ENCODE measurements at regions not wholly inside any gene's neighbourhood (a gene's known extent, or its start where the extent isn't known, plus 50 kb on each side); places are given as distances from the start of the nearest gene placed in this dataset.
A peak's percentile ranks its signal among the peaks of the same experiment; 100 is the strongest.

DNA sequence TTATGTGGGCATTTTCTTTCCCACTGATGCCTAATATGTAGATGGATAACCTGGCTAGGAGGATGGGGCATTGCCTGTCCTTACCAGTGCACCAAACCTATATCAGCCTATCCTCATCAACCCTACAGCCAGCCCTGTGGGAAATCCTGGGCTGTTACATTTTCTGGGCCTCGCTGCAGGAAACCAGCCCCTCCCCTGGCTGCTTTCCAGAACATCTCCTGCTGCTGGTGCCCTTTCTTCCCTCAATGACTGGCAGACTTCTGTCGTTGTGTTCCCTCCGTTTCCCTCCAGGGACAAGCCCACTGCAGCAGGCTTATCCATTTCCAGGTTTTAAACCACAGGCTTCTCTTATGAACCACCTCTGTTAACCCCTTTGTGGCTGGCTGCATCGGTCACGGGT is 486.1 kb upstream of the COBL start:
- Mint-ChIP-seq H3K9me3 (peaks cover 3% of the 10 kb centered on the region), H3K4me3 (no peak overlapping the region), H3K36me3 (no peaks in the 10 kb centered on the region), H3K4me1 (peaks cover 12% of the 10 kb centered on the region), H3K27me3 (ENCODE audit: insufficient read depth, low read depth) (peaks cover 2% of the 10 kb centered on the region), H3K27ac (no peak overlapping the region)
- Histone ChIP-seq H3K9me3 (ENCODE audit: low read depth) (no peaks in the 10 kb centered on the region), H3K4me3 (no peak overlapping the region), H3K27me3 (no peaks in the 10 kb centered on the region), H3K9ac (no peak overlapping the region), H3K36me3 (no peaks in the 10 kb centered on the region), H3F3A (ENCODE audit: low read depth) (peaks cover 4% of the 10 kb centered on the region), H3K27ac (no peak overlapping the region), H2AFZ (replicated peaks) (peak overlapping the region; percentile 90), H4K20me1 (ENCODE audit: low read depth) (no peaks in the 10 kb centered on the region), H3K4me1 (peaks cover 17% of the 10 kb centered on the region), H3K79me2 (ENCODE audit: low read depth) (no peaks in the 10 kb centered on the region), H3K4me2 (no peak overlapping the region)
- peak; percentile 21 for DNase-seq (ENCODE audit: low spot score)
- TF ChIP-seq EZH2phosphoT487 (IDR thresholded peaks at IDR 0.05) (no peak), EZH2 (IDR thresholded peaks at IDR 0.05) (no peak)
- TF ChIP-seq, protein P1, sequence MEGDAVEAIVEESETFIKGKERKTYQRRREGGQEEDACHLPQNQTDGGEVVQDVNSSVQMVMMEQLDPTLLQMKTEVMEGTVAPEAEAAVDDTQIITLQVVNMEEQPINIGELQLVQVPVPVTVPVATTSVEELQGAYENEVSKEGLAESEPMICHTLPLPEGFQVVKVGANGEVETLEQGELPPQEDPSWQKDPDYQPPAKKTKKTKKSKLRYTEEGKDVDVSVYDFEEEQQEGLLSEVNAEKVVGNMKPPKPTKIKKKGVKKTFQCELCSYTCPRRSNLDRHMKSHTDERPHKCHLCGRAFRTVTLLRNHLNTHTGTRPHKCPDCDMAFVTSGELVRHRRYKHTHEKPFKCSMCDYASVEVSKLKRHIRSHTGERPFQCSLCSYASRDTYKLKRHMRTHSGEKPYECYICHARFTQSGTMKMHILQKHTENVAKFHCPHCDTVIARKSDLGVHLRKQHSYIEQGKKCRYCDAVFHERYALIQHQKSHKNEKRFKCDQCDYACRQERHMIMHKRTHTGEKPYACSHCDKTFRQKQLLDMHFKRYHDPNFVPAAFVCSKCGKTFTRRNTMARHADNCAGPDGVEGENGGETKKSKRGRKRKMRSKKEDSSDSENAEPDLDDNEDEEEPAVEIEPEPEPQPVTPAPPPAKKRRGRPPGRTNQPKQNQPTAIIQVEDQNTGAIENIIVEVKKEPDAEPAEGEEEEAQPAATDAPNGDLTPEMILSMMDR (IDR thresholded peaks at IDR 0.05): no peak

DNA sequence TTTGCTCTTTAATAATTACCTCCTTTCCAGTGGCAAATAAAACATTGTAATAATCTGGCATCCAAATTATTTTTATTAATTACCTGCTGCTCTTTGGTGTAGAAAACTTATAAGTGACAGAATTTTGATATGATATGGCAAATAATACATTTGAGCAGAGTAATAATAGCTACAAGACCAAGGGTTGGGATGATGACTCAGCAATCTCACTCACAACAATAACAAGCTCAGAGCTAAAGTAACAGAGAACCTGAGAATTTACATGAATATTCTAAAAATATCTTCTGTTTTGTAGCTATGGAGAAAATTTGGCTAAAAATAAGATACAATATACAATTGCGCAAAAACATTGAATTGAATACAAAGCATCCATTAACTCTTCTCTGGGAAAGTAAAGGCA is 480.8 kb upstream of the COBL start:
- no peak overlapping the region for H3K27ac ChIP-seq

DNA sequence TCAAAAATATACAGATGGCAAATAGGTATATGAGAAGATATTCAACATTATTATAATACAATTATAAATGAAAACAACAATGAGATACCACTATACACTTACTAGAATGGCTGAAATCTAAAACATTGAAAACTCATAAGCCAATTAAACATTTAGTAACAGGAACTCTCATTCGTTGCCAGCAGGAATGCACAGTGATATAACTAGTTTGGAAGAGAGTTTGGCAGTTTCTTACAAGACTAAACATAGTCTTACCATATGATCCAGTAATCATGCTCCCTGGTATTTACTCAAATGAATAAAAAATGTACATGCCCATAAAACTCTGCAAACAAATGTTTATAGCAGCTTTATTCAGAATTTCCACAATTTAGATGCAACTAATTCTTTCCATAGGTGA is 476.2 kb upstream of the COBL start:
- Mint-ChIP-seq H3K9me3 (peaks cover 2% of the 10 kb centered on the region), H3K27me3 (ENCODE audit: insufficient read depth, low read depth) (peaks cover 2% of the 10 kb centered on the region), H3K4me1 (peaks cover 3% of the 10 kb centered on the region), H3K4me3 (no peak overlapping the region), H3K27ac (no peak overlapping the region), H3K36me3 (peaks cover 1% of the 10 kb centered on the region)
- H3K4me3 ChIP-seq: no peak overlapping the region
- TF ChIP-seq EZH2phosphoT487 (IDR thresholded peaks at IDR 0.05) (no peak), EZH2 (IDR thresholded peaks at IDR 0.05) (no peak)
- TF ChIP-seq, protein P1 (IDR thresholded peaks at IDR 0.05): no peak
- DNase-seq (ENCODE audit: low spot score): no peak
- no peaks in the 10 kb centered on the region for H3F3A ChIP-seq (ENCODE audit: low read depth)
- H3K27ac ChIP-seq: no peak overlapping the region
- H3K36me3 ChIP-seq: no peaks in the 10 kb centered on the region
- no peak overlapping the region for H2AFZ ChIP-seq (replicated peaks)
- no peak overlapping the region for H3K9ac ChIP-seq
- H3K4me2 ChIP-seq: no peak overlapping the region
- no peaks in the 10 kb centered on the region for H3K79me2 ChIP-seq (ENCODE audit: low read depth)
- H3K4me1 ChIP-seq: no peaks in the 10 kb centered on the region
- no peaks in the 10 kb centered on the region for H4K20me1 ChIP-seq (ENCODE audit: low read depth)
- H3K9me3 ChIP-seq (ENCODE audit: low read depth): no peaks in the 10 kb centered on the region
- H3K27me3 ChIP-seq: no peaks in the 10 kb centered on the region

More for the DNA sequence above, 480.8 kb upstream of the COBL start:
- H3K4me1 Mint-ChIP-seq: peaks cover 4% of the 10 kb centered on the region
- Histone ChIP-seq H3K9me3 (ENCODE audit: low read depth) (no peaks in the 10 kb centered on the region), H3K79me2 (ENCODE audit: low read depth) (no peaks in the 10 kb centered on the region), H3K36me3 (no peaks in the 10 kb centered on the region), H2AFZ (replicated peaks) (no peak overlapping the region), H3K9ac (no peak overlapping the region), H4K20me1 (ENCODE audit: low read depth) (no peaks in the 10 kb centered on the region), H3F3A (ENCODE audit: low read depth) (no peaks in the 10 kb centered on the region), H3K4me3 (no peak overlapping the region), H3K4me1 (peaks cover 6% of the 10 kb centered on the region), H3K4me2 (no peak overlapping the region), H3K27me3 (no peaks in the 10 kb centered on the region)
- peaks cover under 1% of the 10 kb centered on the region for H3K36me3 Mint-ChIP-seq
- no peak for DNase-seq (ENCODE audit: low spot score)
- no peak overlapping the region for H3K27ac Mint-ChIP-seq
- TF ChIP-seq EZH2 (IDR thresholded peaks at IDR 0.05): no peak
- TF ChIP-seq EZH2phosphoT487 (IDR thresholded peaks at IDR 0.05): no peak
- TF ChIP-seq, protein P1 (IDR thresholded peaks at IDR 0.05): no peak
- peaks cover 2% of the 10 kb centered on the region for H3K27me3 Mint-ChIP-seq (ENCODE audit: insufficient read depth, low read depth)
- H3K4me3 Mint-ChIP-seq: no peak overlapping the region
- H3K9me3 Mint-ChIP-seq: no peaks in the 10 kb centered on the region

Measured in neural progenitor cell (in vitro differentiated cells).